Astrocyte of the cerebellum (primary cell): ENCODE measurements at regions not wholly inside any gene's neighbourhood (a gene's known extent, or its start where the extent isn't known, plus 50 kb on each side); places are given as distances from the start of the nearest gene placed in this dataset.

Experiments used
- DNase-seq: peaks from one replicate; pipeline ENCODE4 v3.0.0-alpha.2; 2011; ENCODE audit warnings: low read depth
- H3K4me3 ChIP-seq: 2 replicates; pipeline ENCODE4 v1.5.1; 2011; ENCODE audit warnings: mild to moderate bottlenecking, low read depth, low read length, moderate library complexity
- CTCF ChIP-seq: IDR thresholded peaks from 2 replicates; pipeline ENCODE4 v1.5.1; 2012; ENCODE audit warnings: low read length, low read depth, moderate library complexity, mild to moderate bottlenecking; ENCODE audit errors: missing control alignments
- in situ Hi-C: cut with HindIII; loops from 2 replicates; pipeline ENCODE4 v1.10.0; 2017; ENCODE audit warnings: low sequenced_read_pairs

- no peak overlapping the region for H3K4me3 ChIP-seq
- TF ChIP-seq CTCF: no peak
- no peak for DNase-seq
- in situ Hi-C loops: no loop called here
Measured at GRCh38 chr3:77807312-77807711, 767.4 kb downstream of the ROBO2 start.

GRCh38 chr3:77814845-77815244 lies 774.9 kb downstream of the ROBO2 start:
- no peak for TF ChIP-seq CTCF
- DNase-seq: no peak
- in situ Hi-C loops: no loop called here
- H3K4me3 ChIP-seq: no peak overlapping the region

DNA sequence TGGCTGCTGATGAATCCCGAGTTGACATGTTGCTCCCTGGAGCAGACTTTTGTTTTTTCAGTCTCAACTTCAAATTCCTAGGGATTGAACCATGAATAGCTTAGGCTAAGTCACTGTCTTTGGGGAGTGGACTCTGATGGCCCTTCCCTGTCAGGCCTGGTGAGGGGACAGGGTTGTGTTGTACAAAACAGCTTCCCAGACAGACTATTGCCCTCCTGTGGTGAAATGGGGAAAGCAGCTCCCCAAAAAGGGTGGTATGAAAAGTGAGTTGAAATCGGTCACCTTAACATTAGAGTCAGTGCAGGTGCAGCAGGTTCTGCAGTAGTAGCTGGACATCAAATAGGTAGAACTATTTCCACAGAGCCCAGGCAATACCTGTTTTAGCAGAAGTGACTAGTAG lies 775.6 kb downstream of the ROBO2 start:
- DNase-seq: no peak
- in situ Hi-C loops: no loop called here
- H3K4me3 ChIP-seq: no peak overlapping the region
- TF ChIP-seq CTCF: peak; percentile 14

DNA sequence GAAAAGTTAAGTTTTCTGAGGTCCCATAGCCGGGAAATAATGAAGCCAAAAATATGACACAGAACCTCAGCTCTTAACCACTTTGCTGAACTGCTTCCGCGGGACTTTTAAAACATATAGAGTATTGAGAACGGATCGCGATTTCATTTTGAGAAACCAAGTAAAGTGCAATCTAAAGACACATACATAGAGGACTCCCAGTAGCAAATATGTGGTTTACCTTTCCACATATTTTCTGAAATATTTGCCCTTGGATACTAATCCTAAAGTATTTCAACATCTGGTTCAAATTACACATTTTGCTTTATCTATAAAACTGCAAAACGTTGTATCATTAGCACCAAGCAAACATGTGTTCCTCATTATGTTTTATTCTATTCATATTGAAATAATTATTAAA lies 776.5 kb downstream of the ROBO2 start:
- H3K4me3 ChIP-seq: no peak overlapping the region
- in situ Hi-C loops: no loop called here
- TF ChIP-seq CTCF: no peak
- DNase-seq: no peak

GRCh38 chr3:77825001-77825827 lies 785.3 kb downstream of the ROBO2 start:
- peak; percentile 96 for DNase-seq
- H3K4me3 ChIP-seq: no peak overlapping the region
- in situ Hi-C loops: no loop called here
- no peak for TF ChIP-seq CTCF

- DNase-seq: no peak
- in situ Hi-C loops: no loop called here
- no peak for TF ChIP-seq CTCF
- H3K4me3 ChIP-seq: no peak overlapping the region
Measured at GRCh38 chr3:77835921-77836320, 796.0 kb downstream of the ROBO2 start.
